ENCODE measurements at regions not wholly inside any gene's neighbourhood (a gene's known extent, or its start where the extent isn't known, plus 50 kb on each side); places are given as distances from the start of the nearest gene placed in this dataset.

DNA sequence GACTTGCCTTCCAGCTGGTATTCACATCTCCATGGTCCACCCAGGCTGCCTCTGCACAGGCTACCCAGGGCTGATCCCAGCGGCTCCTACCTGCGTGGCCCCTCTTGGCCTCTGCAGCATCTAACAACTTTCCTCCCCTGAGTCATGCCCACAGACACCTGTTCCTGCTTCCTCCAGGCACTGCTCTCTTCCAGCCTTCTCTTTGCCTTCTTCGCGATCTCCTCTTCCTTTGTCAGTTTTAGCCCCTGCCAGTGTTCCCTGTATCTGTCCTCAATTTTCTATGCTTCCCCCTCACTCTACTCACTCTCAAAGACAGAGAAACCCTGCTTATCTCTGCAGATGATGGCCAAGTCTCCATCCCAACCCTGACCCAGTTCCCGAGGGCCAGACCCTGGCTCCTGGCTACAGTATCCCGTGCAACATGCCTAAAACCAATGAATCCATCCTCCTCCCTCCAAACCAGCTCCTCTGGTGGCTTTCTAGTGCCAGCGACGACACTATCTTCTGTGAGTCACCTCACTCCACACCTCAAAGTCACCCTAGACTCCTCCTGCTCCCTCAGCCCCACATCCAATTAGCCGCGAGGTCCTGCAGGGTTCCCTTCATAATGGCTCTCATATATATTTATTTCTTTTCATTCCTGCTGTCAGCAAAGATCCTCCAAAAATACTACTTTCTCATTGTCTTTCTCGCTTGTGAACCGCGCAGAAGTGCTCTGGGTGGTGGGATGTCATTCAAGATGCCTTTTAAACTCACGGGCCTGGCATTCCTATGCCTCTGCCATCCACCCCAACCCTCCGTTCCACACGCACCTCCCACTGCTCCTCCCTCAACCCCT is 259.2 kb downstream of the TOMM20 start:
- H3K4me1 ChIP-seq (ENCODE audit: insufficient read depth, low read length) = no peaks in the 10 kb centered on the region
- no peaks in the 10 kb centered on the region for H3K9me3 ChIP-seq (ENCODE audit: control insufficient read depth, insufficient read depth, low read length)
- H3K36me3 ChIP-seq (ENCODE audit: insufficient read depth, low read length) = no peaks in the 10 kb centered on the region
- H3K9ac ChIP-seq (ENCODE audit: low read depth, low read length) = no peak overlapping the region

DNA sequence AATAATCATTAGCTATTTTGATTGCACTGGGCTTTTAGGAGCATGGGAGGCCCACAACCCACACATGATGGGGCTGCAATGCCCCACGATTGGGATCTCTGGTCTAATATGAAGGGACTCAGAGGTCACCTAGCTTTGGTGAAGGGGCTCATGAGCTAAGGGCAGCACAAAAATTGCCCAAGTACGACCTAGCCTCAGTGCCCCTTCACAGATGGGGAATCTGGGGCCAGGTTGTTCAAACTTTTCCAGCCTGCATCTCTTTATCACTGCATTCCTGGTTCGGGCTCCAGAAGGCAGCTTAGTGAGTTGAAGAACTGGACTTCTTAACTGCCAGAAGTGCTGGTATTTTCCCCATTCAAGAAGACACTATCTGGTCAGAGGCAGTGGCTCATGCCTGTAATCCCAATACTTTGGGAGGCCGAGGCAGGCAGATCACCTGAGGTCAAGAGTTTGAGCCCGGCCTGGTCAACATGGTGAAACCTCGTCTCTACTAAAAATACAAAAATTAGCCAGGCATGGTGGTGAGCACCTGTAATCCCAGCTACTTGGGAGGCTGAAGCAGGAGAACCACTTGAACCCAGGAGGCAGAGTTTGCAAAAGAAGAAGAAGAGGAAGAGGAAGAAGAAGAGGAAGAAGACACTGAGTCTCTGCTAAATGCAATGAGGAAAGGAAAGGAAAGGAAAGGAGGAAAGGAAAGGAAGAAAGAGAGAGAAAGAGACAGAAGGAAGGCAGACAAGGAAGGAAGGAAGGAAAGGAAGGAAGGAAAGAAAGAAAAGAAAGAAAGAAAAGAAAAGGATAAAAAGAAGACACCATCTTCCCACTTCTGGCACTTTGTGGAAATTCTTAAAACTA is 258.5 kb upstream of the IRF2BP2 start:
- H3K9ac ChIP-seq (ENCODE audit: low read depth, low read length) = no peak overlapping the region
- H3K4me1 ChIP-seq (ENCODE audit: insufficient read depth, low read length) = no peaks in the 10 kb centered on the region

DNA sequence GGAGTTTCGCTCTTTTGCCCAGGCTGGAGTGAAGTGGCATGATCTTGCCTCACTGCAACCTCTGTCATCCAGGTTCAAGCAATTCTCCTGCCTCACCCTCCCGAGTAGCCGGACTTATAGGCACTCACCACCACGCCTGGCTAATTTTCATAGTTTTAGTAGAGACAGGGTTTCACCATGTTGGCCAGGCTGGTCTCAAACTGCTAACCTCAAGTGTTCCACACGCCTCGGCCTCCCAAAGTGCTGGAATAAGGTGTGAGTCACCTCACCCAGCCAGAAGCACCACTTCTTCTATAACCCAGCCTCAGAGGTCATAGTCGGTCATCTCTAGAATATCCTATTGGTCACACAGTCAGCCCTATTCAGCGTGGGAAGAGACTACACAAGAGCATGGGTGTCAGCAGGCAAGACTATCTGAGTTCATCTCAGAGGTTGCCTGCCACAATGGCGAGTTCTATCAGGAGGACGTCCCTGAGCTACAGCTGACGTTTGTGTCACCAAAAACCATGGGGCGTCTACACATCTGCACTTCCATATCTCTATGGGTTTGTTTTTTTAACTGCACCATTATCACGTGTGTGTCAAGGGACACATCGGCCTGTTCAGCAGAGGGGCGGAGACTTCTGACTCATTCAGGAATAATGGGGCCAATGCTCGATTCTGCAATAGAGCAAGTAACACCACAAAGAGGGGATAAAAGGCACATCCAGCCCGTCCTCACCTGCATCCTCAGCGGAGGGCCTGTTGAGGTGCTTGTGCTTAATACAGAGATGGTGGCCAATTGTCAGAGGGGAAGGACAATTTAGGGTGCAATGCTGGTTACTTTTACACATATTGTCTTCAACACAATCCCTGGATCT is 256.3 kb upstream of the IRF2BP2 start:
- H3K9ac ChIP-seq (ENCODE audit: low read depth, low read length) = no peak overlapping the region
- H3K9me3 ChIP-seq (ENCODE audit: control insufficient read depth, insufficient read depth, low read length) = peaks cover 3% of the 10 kb centered on the region; the same call in 1 of the 2 replicates
- no peaks in the 10 kb centered on the region for H3K36me3 ChIP-seq (ENCODE audit: insufficient read depth, low read length)
- no peaks in the 10 kb centered on the region for H3K4me1 ChIP-seq (ENCODE audit: insufficient read depth, low read length)

More for the DNA sequence above, 258.5 kb upstream of the IRF2BP2 start:
- H3K9me3 ChIP-seq (ENCODE audit: control insufficient read depth, insufficient read depth, low read length) = no peaks in the 10 kb centered on the region
- no peaks in the 10 kb centered on the region for H3K36me3 ChIP-seq (ENCODE audit: insufficient read depth, low read length)

DNA sequence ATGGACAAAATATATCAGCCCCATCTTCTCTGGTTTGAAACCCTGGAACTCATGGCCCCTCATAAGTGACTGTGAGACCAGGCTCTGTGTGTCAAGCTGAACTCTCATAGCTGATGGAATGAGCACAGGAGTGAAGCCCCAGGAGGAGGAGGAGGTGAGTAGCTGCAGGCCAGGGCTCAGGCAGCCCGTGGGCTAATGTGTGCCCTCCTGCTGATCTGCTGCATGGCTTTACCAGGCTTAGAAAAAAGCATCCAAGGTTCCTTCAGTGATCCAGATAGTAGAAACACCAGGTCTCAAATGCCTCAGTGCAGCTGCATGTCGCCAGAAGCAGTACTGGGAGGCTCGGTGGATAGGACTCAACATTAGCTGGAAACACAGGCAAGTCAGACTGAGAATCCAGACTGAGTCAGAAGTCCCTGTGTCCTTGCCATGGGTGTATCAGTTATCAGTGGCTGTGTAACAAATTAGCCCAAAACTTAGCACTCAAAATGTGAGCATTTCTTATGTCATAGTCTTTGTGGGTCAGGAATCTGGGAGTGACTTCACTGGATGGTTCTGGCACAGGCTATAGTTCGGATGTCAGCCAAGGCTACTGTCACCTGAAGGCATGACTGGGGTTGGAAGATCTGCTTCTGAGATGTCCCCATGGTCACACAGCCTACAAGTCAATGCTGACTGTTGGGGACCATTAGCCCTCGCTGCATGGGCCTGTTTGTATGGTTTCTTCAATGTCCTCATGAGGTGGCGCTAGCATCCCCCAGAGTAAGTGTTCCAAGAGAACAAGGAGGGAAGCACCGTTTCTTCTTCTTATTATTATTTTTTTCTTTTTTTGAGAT is 255.4 kb upstream of the IRF2BP2 start:
- no peaks in the 10 kb centered on the region for H3K36me3 ChIP-seq (ENCODE audit: insufficient read depth, low read length)
- no peaks in the 10 kb centered on the region for H3K4me1 ChIP-seq (ENCODE audit: insufficient read depth, low read length)
- no peak overlapping the region for H3K9ac ChIP-seq (ENCODE audit: low read depth, low read length)
- H3K9me3 ChIP-seq (ENCODE audit: control insufficient read depth, insufficient read depth, low read length) = peaks cover 3% of the 10 kb centered on the region; the same call in 1 of the 2 replicates

DNA sequence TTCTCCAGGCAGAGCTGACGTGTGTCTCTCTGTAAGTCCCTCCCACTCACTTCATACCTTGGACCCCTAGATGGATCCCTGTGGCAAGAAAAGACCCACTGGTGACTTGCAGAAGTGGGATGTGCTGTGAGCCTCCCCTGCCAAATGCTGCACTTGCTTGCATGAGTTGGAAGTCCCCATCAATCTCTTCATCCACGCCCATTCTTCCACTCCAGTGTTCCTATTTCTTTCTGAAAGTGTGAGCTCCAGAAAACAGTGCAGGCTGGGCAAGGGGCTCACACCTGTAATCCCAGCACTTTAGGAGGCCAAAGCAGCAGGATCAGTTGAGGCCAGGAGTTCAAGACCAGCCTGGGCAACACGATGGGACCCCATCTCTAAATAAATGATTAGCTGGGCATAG is 254.1 kb upstream of the IRF2BP2 start:
- H3K9me3 ChIP-seq (ENCODE audit: control insufficient read depth, insufficient read depth, low read length) = peaks cover 3% of the 10 kb centered on the region; the same call in 1 of the 2 replicates
- no peaks in the 10 kb centered on the region for H3K36me3 ChIP-seq (ENCODE audit: insufficient read depth, low read length)
- H3K9ac ChIP-seq (ENCODE audit: low read depth, low read length) = no peak overlapping the region
- H3K4me1 ChIP-seq (ENCODE audit: insufficient read depth, low read length) = no peaks in the 10 kb centered on the region

DNA sequence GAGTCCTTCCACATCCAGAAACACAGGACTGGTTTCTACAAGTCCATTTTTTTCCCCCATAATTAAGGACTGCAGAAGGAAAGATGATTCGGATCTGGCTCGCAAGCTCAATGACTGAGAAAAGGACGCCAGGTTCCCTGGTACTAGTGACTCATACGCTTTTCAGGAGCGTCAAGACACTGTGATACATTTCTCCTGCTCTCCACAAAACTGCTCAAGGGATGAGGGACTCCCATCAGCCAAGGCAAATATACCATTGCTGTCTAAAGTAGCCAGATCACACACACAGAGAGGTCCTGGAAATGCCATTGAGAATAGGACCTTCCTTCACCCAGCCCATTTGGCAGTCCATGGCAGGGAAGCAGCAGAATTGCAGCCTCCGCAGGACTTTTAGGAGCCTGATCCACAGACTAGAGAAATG is 253.6 kb upstream of the IRF2BP2 start:
- no peak overlapping the region for H3K9ac ChIP-seq (ENCODE audit: low read depth, low read length)
- H3K4me1 ChIP-seq (ENCODE audit: insufficient read depth, low read length) = no peaks in the 10 kb centered on the region
- H3K36me3 ChIP-seq (ENCODE audit: insufficient read depth, low read length) = no peaks in the 10 kb centered on the region

DNA sequence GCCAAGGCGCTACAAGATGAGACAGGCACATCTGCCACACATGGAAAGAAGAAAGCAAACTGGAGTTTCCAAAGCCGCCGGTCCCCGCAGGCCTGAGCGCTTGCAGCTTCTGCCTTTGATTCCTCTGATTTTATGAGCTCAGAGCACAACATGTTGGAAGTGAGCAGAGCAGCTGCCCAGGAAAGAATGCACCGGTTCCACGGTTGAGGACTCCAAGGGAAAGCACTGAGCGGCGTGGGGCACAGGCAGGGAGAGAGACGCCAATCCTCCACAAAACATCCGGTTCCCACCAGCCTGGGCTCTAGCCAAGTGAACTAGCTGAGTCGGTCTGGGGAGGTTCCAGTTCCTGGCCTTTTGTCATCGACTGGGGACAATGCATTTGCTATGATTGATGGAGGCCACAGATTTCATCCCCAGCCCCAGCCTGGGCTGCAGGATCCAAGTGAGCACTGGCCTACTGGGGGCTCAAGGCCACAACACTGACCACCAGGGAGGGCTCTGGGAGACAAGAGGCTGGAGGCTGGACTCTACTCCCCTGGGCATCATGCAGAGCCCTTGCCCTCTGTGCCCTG is 253.1 kb upstream of the IRF2BP2 start:
- no peak overlapping the region for H3K9ac ChIP-seq (ENCODE audit: low read depth, low read length)
- H3K36me3 ChIP-seq (ENCODE audit: insufficient read depth, low read length) = no peaks in the 10 kb centered on the region
- peaks cover 3% of the 10 kb centered on the region; the same call in 1 of the 2 replicates for H3K9me3 ChIP-seq (ENCODE audit: control insufficient read depth, insufficient read depth, low read length)
- no peaks in the 10 kb centered on the region for H3K4me1 ChIP-seq (ENCODE audit: insufficient read depth, low read length)

More for the DNA sequence above, 253.6 kb upstream of the IRF2BP2 start:
- peaks cover 3% of the 10 kb centered on the region; the same call in 1 of the 2 replicates for H3K9me3 ChIP-seq (ENCODE audit: control insufficient read depth, insufficient read depth, low read length)

DNA sequence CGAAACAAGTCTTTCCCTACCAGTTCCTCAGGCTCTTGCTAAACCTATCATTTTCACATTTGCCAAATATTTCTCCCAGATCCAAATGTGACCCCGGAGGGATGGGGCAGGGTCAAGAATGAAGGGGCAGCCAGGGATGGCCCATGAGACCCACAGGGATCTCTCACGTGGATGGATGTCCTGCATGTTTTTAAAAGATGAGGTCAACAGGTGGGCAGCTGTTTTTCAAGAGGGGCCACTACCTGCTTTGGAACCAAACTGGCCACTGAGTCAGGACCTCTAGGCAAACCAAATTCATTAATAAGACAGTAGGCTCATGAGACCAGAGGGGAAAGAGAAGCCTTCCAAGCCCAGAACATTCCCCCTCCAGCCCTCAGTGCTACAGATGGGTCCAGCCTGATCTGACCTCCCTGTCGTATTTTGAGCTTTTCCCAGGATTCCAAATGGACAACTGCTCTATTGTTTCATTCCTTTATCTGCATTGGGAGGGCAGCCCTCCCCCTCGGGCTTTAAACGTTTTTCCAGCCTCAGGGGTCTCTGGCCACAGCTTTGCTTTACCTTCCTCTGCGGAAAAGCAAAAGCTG is 252.5 kb upstream of the IRF2BP2 start:
- Histone ChIP-seq H3K36me3 (ENCODE audit: insufficient read depth, low read length) (no peaks in the 10 kb centered on the region), H3K9ac (ENCODE audit: low read depth, low read length) (no peak overlapping the region), H3K4me1 (ENCODE audit: insufficient read depth, low read length) (no peaks in the 10 kb centered on the region), H3K9me3 (ENCODE audit: control insufficient read depth, insufficient read depth, low read length) (peaks cover 3% of the 10 kb centered on the region; the same call in 1 of the 2 replicates)

DNA sequence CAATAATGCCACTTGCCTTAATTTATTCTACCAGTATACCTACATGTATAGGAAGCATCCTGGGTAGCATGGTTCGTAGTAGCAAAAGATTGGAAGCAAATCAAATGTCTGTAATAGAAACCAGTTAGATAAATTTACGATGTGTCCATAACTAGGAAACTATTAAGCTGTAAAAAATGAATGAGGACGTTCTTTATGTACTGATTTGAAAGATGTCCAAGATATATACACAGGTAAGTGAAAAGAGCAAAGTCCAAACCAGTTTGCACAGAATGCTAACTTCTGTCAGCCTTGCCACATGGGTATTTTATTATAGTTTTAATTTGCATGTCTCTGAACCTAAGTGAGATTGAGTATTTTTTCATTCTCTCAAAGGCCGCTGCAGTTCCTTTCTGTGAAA is 251.8 kb upstream of the IRF2BP2 start:
- Histone ChIP-seq H3K36me3 (ENCODE audit: insufficient read depth, low read length) (no peaks in the 10 kb centered on the region), H3K4me1 (ENCODE audit: insufficient read depth, low read length) (no peaks in the 10 kb centered on the region), H3K9ac (ENCODE audit: low read depth, low read length) (no peak overlapping the region), H3K9me3 (ENCODE audit: control insufficient read depth, insufficient read depth, low read length) (peaks cover 3% of the 10 kb centered on the region; the same call in 1 of the 2 replicates)

DNA sequence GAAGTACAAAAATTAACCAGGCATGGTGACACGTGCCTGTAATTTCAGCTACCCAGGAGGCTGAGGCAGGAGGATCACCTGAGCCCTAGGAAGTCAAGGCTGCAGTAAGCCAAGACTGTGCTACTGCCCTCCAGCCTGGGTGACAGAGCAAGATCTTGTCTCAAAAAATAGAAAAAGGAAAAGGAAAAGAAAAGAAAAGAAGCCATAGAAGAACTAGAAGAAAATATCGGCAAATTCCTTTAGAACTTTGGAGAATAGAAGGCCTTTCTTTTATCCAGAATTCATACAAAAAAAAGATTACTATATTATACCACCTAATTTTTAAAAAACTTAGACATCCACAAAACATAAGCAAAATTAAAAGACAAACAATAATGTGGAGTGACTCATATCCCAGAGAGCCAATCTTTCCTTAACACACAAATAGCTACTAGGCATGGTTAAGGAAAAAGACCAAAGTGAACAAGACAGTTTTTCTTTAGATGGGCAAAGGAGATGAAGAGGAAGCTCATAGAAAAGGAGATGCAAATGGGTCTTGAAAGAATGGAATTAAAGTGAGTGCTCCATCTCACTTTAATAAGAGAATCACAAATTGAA is 251.1 kb upstream of the IRF2BP2 start:
- H3K9me3 ChIP-seq (ENCODE audit: control insufficient read depth, insufficient read depth, low read length) = peaks cover 3% of the 10 kb centered on the region; the same call in 1 of the 2 replicates
- H3K9ac ChIP-seq (ENCODE audit: low read depth, low read length) = no peak overlapping the region
- H3K36me3 ChIP-seq (ENCODE audit: insufficient read depth, low read length) = no peaks in the 10 kb centered on the region
- H3K4me1 ChIP-seq (ENCODE audit: insufficient read depth, low read length) = no peaks in the 10 kb centered on the region

DNA sequence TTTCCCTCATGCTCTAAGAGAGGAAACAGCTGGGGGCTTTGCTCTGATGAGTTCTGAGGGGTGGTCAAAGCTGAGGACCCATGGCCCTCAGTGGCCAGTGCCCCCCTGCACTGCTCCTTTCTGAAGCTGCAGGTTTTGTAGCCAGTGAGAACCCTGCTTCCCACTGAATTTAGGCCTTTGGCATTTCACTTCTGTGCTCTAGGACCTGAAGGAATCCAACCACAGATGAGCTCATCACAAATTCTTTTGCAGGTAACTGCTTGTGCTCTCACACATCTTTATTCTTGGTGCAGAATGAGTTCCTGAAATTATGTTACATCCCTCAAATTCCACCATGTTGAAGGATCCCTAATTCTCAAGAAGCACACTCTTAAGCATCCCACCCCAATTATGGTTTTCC is 248.7 kb upstream of the IRF2BP2 start:
- Histone ChIP-seq H3K9ac (ENCODE audit: low read depth, low read length) (no peak overlapping the region), H3K36me3 (ENCODE audit: insufficient read depth, low read length) (no peaks in the 10 kb centered on the region), H3K4me1 (ENCODE audit: insufficient read depth, low read length) (peaks cover 8% of the 10 kb centered on the region), H3K9me3 (ENCODE audit: control insufficient read depth, insufficient read depth, low read length) (peaks cover 3% of the 10 kb centered on the region; the same call in 1 of the 2 replicates)

DNA sequence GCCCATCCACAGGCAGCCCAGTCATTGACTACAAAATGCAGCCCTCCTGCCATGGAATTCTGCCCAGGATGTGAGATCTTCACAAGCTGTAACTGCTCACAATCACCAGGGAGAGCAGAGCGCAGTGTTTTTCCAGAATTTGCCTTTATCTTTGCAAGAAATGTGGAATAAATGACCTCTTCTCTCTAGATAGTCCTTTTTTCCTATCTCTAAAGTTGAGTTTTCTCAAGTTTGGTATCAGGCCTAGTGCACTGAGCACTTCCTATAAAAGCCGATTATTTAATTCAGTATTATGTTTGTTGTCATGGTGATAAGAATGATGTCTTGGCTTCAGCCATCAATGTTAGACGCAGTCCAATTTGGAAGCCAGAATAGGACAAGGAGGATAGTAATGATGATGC is 246.9 kb upstream of the IRF2BP2 start:
- H3K36me3 ChIP-seq (ENCODE audit: insufficient read depth, low read length) = no peaks in the 10 kb centered on the region
- H3K4me1 ChIP-seq (ENCODE audit: insufficient read depth, low read length) = peaks cover 21% of the 10 kb centered on the region
- no peak overlapping the region for H3K9ac ChIP-seq (ENCODE audit: low read depth, low read length)
- H3K9me3 ChIP-seq (ENCODE audit: control insufficient read depth, insufficient read depth, low read length) = peaks cover 3% of the 10 kb centered on the region; the same call in 1 of the 2 replicates
